ENCODE measurements at regions not wholly inside any gene's neighbourhood (a gene's known extent, or its start where the extent isn't known, plus 50 kb on each side); places are given as distances from the start of the nearest gene placed in this dataset.

- no peaks in the 10 kb centered on the region for H3K36me3 ChIP-seq (ENCODE audit: control insufficient read depth, insufficient read depth, low read length)
- H3K27ac ChIP-seq (ENCODE audit: low read depth, low read length), result no peak overlapping the region
- H3K4me1 ChIP-seq (ENCODE audit: control insufficient read depth, insufficient read depth, low read length), result no peaks in the 10 kb centered on the region
- 0 out of 2 replicates have a peak, but pooled peaks cover 2% of the 10 kb centered on the region for H3K9me3 ChIP-seq (ENCODE audit: control insufficient read depth, insufficient read depth, low read depth, low read length)
- no peaks in the 10 kb centered on the region for H3K27me3 ChIP-seq (ENCODE audit: control insufficient read depth, insufficient read depth, low read length)
- no peak overlapping the region for H3K9ac ChIP-seq (ENCODE audit: low read length)
- no peak overlapping the region for H3K4me3 ChIP-seq (ENCODE audit: low read depth, low read length)
Observed at GRCh38 chr4:24453951-24454350, 130.4 kb downstream of the DHX15 start.

GRCh38 chr4:24451870-24452269 is 132.5 kb downstream of the DHX15 start:
- Histone ChIP-seq H3K9me3 (ENCODE audit: control insufficient read depth, insufficient read depth, low read depth, low read length) (0 out of 2 replicates have a peak, but pooled peaks cover 2% of the 10 kb centered on the region), H3K4me1 (ENCODE audit: control insufficient read depth, insufficient read depth, low read length) (no peaks in the 10 kb centered on the region), H3K36me3 (ENCODE audit: control insufficient read depth, insufficient read depth, low read length) (no peaks in the 10 kb centered on the region), H3K27me3 (ENCODE audit: control insufficient read depth, insufficient read depth, low read length) (no peaks in the 10 kb centered on the region), H3K4me3 (ENCODE audit: low read depth, low read length) (no peak overlapping the region), H3K9ac (ENCODE audit: low read length) (no peak overlapping the region), H3K27ac (ENCODE audit: low read depth, low read length) (no peak overlapping the region)

GRCh38 chr4:24443200-24443599 is 141.2 kb downstream of the DHX15 start:
- Histone ChIP-seq H3K36me3 (ENCODE audit: control insufficient read depth, insufficient read depth, low read length) (no peaks in the 10 kb centered on the region), H3K27ac (ENCODE audit: low read depth, low read length) (no peak overlapping the region), H3K9ac (ENCODE audit: low read length) (no peak overlapping the region), H3K4me1 (ENCODE audit: control insufficient read depth, insufficient read depth, low read length) (no peaks in the 10 kb centered on the region; the same call in 1 of the 2 replicates), H3K9me3 (ENCODE audit: control insufficient read depth, insufficient read depth, low read depth, low read length) (no peaks in the 10 kb centered on the region), H3K4me3 (ENCODE audit: low read depth, low read length) (no peak overlapping the region), H3K27me3 (ENCODE audit: control insufficient read depth, insufficient read depth, low read length) (no peaks in the 10 kb centered on the region)

- H3K4me1 ChIP-seq (ENCODE audit: control insufficient read depth, insufficient read depth, low read length), result no peaks in the 10 kb centered on the region; the same call in 1 of the 2 replicates
- H3K27ac ChIP-seq (ENCODE audit: low read depth, low read length), result no peak overlapping the region
- H3K9me3 ChIP-seq (ENCODE audit: control insufficient read depth, insufficient read depth, low read depth, low read length), result no peaks in the 10 kb centered on the region
- no peak overlapping the region for H3K9ac ChIP-seq (ENCODE audit: low read length)
- no peaks in the 10 kb centered on the region for H3K36me3 ChIP-seq (ENCODE audit: control insufficient read depth, insufficient read depth, low read length)
- no peak overlapping the region for H3K4me3 ChIP-seq (ENCODE audit: low read depth, low read length)
- no peaks in the 10 kb centered on the region for H3K27me3 ChIP-seq (ENCODE audit: control insufficient read depth, insufficient read depth, low read length)
Observed at GRCh38 chr4:24440765-24441164, 143.6 kb downstream of the DHX15 start.

- H3K27me3 ChIP-seq (ENCODE audit: control insufficient read depth, insufficient read depth, low read length), result no peaks in the 10 kb centered on the region
- no peaks in the 10 kb centered on the region for H3K9me3 ChIP-seq (ENCODE audit: control insufficient read depth, insufficient read depth, low read depth, low read length)
- no peak overlapping the region for H3K9ac ChIP-seq (ENCODE audit: low read length)
- H3K36me3 ChIP-seq (ENCODE audit: control insufficient read depth, insufficient read depth, low read length), result no peaks in the 10 kb centered on the region
- no peak overlapping the region for H3K27ac ChIP-seq (ENCODE audit: low read depth, low read length)
- H3K4me3 ChIP-seq (ENCODE audit: low read depth, low read length), result no peak overlapping the region
- H3K4me1 ChIP-seq (ENCODE audit: control insufficient read depth, insufficient read depth, low read length), result no peaks in the 10 kb centered on the region
Observed at GRCh38 chr4:24434241-24434640, 150.1 kb downstream of the DHX15 start.

- Histone ChIP-seq H3K36me3 (ENCODE audit: control insufficient read depth, insufficient read depth, low read length) (no peaks in the 10 kb centered on the region), H3K9me3 (ENCODE audit: control insufficient read depth, insufficient read depth, low read depth, low read length) (no peaks in the 10 kb centered on the region), H3K4me1 (ENCODE audit: control insufficient read depth, insufficient read depth, low read length) (no peaks in the 10 kb centered on the region), H3K27ac (ENCODE audit: low read depth, low read length) (no peak overlapping the region), H3K9ac (ENCODE audit: low read length) (no peak overlapping the region), H3K27me3 (ENCODE audit: control insufficient read depth, insufficient read depth, low read length) (no peaks in the 10 kb centered on the region), H3K4me3 (ENCODE audit: low read depth, low read length) (no peak overlapping the region)
Observed at GRCh38 chr4:24433515-24434214, 150.7 kb downstream of the DHX15 start.

- no peak overlapping the region for H3K27ac ChIP-seq (ENCODE audit: low read depth, low read length)
- no peaks in the 10 kb centered on the region for H3K4me1 ChIP-seq (ENCODE audit: control insufficient read depth, insufficient read depth, low read length)
- no peak overlapping the region for H3K9ac ChIP-seq (ENCODE audit: low read length)
- H3K36me3 ChIP-seq (ENCODE audit: control insufficient read depth, insufficient read depth, low read length), result no peaks in the 10 kb centered on the region
- no peaks in the 10 kb centered on the region for H3K27me3 ChIP-seq (ENCODE audit: control insufficient read depth, insufficient read depth, low read length)
- no peak overlapping the region for H3K4me3 ChIP-seq (ENCODE audit: low read depth, low read length)
- H3K9me3 ChIP-seq (ENCODE audit: control insufficient read depth, insufficient read depth, low read depth, low read length), result no peaks in the 10 kb centered on the region
Observed at GRCh38 chr4:24428850-24429249, 155.5 kb downstream of the DHX15 start.

- Histone ChIP-seq H3K9ac (ENCODE audit: low read length) (no peak overlapping the region), H3K36me3 (ENCODE audit: control insufficient read depth, insufficient read depth, low read length) (no peaks in the 10 kb centered on the region), H3K4me1 (ENCODE audit: control insufficient read depth, insufficient read depth, low read length) (no peaks in the 10 kb centered on the region), H3K4me3 (ENCODE audit: low read depth, low read length) (no peak overlapping the region), H3K27me3 (ENCODE audit: control insufficient read depth, insufficient read depth, low read length) (no peaks in the 10 kb centered on the region), H3K9me3 (ENCODE audit: control insufficient read depth, insufficient read depth, low read depth, low read length) (no peaks in the 10 kb centered on the region), H3K27ac (ENCODE audit: low read depth, low read length) (no peak overlapping the region)
Observed at GRCh38 chr4:24426557-24426956, 157.8 kb downstream of the DHX15 start.

- no peak overlapping the region for H3K9ac ChIP-seq (ENCODE audit: low read length)
- H3K9me3 ChIP-seq (ENCODE audit: control insufficient read depth, insufficient read depth, low read depth, low read length), result no peaks in the 10 kb centered on the region
- no peak overlapping the region for H3K27ac ChIP-seq (ENCODE audit: low read depth, low read length)
- no peaks in the 10 kb centered on the region for H3K27me3 ChIP-seq (ENCODE audit: control insufficient read depth, insufficient read depth, low read length)
- no peaks in the 10 kb centered on the region for H3K36me3 ChIP-seq (ENCODE audit: control insufficient read depth, insufficient read depth, low read length)
- H3K4me1 ChIP-seq (ENCODE audit: control insufficient read depth, insufficient read depth, low read length), result no peaks in the 10 kb centered on the region
- no peak overlapping the region for H3K4me3 ChIP-seq (ENCODE audit: low read depth, low read length)
Observed at GRCh38 chr4:24425863-24426262, 158.5 kb downstream of the DHX15 start.

GRCh38 chr4:24423670-24424069 is 160.7 kb downstream of the DHX15 start:
- no peak overlapping the region for H3K4me3 ChIP-seq (ENCODE audit: low read depth, low read length)
- H3K9ac ChIP-seq (ENCODE audit: low read length), result no peak overlapping the region
- peaks cover 4% of the 10 kb centered on the region; the same call in 1 of the 2 replicates for H3K4me1 ChIP-seq (ENCODE audit: control insufficient read depth, insufficient read depth, low read length)
- H3K27ac ChIP-seq (ENCODE audit: low read depth, low read length), result no peak overlapping the region
- no peaks in the 10 kb centered on the region for H3K27me3 ChIP-seq (ENCODE audit: control insufficient read depth, insufficient read depth, low read length)
- H3K9me3 ChIP-seq (ENCODE audit: control insufficient read depth, insufficient read depth, low read depth, low read length), result no peaks in the 10 kb centered on the region
- H3K36me3 ChIP-seq (ENCODE audit: control insufficient read depth, insufficient read depth, low read length), result no peaks in the 10 kb centered on the region

GRCh38 chr4:24422644-24423043 is 161.7 kb downstream of the DHX15 start:
- H3K27ac ChIP-seq (ENCODE audit: low read depth, low read length), result no peak overlapping the region
- peaks cover 4% of the 10 kb centered on the region; the same call in 1 of the 2 replicates for H3K4me1 ChIP-seq (ENCODE audit: control insufficient read depth, insufficient read depth, low read length)
- H3K9me3 ChIP-seq (ENCODE audit: control insufficient read depth, insufficient read depth, low read depth, low read length), result no peaks in the 10 kb centered on the region
- no peak overlapping the region for H3K9ac ChIP-seq (ENCODE audit: low read length)
- no peaks in the 10 kb centered on the region for H3K27me3 ChIP-seq (ENCODE audit: control insufficient read depth, insufficient read depth, low read length)
- no peaks in the 10 kb centered on the region for H3K36me3 ChIP-seq (ENCODE audit: control insufficient read depth, insufficient read depth, low read length)
- H3K4me3 ChIP-seq (ENCODE audit: low read depth, low read length), result no peak overlapping the region

Measured in HUES6 (cell line).